Left renal pelvis (tissue), 4 donors: ENCODE measurements at regions not wholly inside any gene's neighbourhood (a gene's known extent, or its start where the extent isn't known, plus 50 kb on each side); places are given as distances from the start of the nearest gene placed in this dataset.

ENCODE experiments used
- DNase-seq, 4 donors: peaks; one replicate each; pipeline ENCODE4 v3.0.0-alpha.2; 2013; ENCODE audit warnings: low read depth in 4 of 4, low spot score in 3 of 4

- no peak for DNase-seq
Measured at GRCh38 chr9:84570482-84571154, 98.9 kb upstream of the NTRK2 start.

GRCh38 chr9:84573083-84573482, 96.4 kb upstream of the NTRK2 start:
- DNase-seq = no peak

- DNase-seq = no peak
Measured at GRCh38 chr9:84575705-84576104, 93.8 kb upstream of the NTRK2 start.

- no peak for DNase-seq
Measured at GRCh38 chr9:84583866-84584265, 85.7 kb upstream of the NTRK2 start.

- DNase-seq = no peak
Measured at GRCh38 chr9:84586662-84587061, 82.9 kb upstream of the NTRK2 start.

- no peak for DNase-seq
Measured at GRCh38 chr9:84587153-84587552, 82.4 kb upstream of the NTRK2 start.

GRCh38 chr9:84589542-84589941, 80.0 kb upstream of the NTRK2 start:
- no peak for DNase-seq

- no peak for DNase-seq
Measured at GRCh38 chr9:84590706-84591105, 78.8 kb upstream of the NTRK2 start.

- no peak for DNase-seq
Measured at GRCh38 chr9:84592918-84593317, 76.6 kb upstream of the NTRK2 start.

GRCh38 chr9:84593352-84593751, 76.2 kb upstream of the NTRK2 start:
- no peak for DNase-seq

- no peak for DNase-seq
Measured at GRCh38 chr9:84597131-84597530, 72.4 kb upstream of the NTRK2 start.

GRCh38 chr9:84598921-84599636, 70.5 kb upstream of the NTRK2 start:
- DNase-seq = no peak

GRCh38 chr9:84600739-84601138, 68.8 kb upstream of the NTRK2 start:
- DNase-seq = no peak

GRCh38 chr9:84604223-84604622, 65.3 kb upstream of the NTRK2 start:
- no peak for DNase-seq

GRCh38 chr9:84609779-84610178, 59.8 kb upstream of the NTRK2 start:
- DNase-seq = no peak

GRCh38 chr9:84613431-84613830, 56.1 kb upstream of the NTRK2 start:
- DNase-seq = no peak

- no peak for DNase-seq
Measured at GRCh38 chr9:84615544-84615943, 54.0 kb upstream of the NTRK2 start.

GRCh38 chr9:84617411-84618029, 52.0 kb upstream of the NTRK2 start:
- DNase-seq = no peak
